ENCODE measurements at regions not wholly inside any gene's neighbourhood (a gene's known extent, or its start where the extent isn't known, plus 50 kb on each side); places are given as distances from the start of the nearest gene placed in this dataset.

GRCh38 chr5:89015409-89015808 lies 132.4 kb upstream of the MEF2C start:
- H3K27me3 ChIP-seq, result no peaks in the 10 kb centered on the region
- TF ChIP-seq POLR2A (IDR thresholded peaks at IDR 0.05) (no peak), POLR2AphosphoS5 (IDR thresholded peaks at IDR 0.05) (no peak), EP300 (IDR thresholded peaks at IDR 0.05) (no peak)
- TF ChIP-seq, protein P1, sequence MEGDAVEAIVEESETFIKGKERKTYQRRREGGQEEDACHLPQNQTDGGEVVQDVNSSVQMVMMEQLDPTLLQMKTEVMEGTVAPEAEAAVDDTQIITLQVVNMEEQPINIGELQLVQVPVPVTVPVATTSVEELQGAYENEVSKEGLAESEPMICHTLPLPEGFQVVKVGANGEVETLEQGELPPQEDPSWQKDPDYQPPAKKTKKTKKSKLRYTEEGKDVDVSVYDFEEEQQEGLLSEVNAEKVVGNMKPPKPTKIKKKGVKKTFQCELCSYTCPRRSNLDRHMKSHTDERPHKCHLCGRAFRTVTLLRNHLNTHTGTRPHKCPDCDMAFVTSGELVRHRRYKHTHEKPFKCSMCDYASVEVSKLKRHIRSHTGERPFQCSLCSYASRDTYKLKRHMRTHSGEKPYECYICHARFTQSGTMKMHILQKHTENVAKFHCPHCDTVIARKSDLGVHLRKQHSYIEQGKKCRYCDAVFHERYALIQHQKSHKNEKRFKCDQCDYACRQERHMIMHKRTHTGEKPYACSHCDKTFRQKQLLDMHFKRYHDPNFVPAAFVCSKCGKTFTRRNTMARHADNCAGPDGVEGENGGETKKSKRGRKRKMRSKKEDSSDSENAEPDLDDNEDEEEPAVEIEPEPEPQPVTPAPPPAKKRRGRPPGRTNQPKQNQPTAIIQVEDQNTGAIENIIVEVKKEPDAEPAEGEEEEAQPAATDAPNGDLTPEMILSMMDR (IDR thresholded peaks at IDR 0.05), result no peak
- intact Hi-C loops (cut with DNase I), result no loop called here
- no peak overlapping the region for H3K27ac ChIP-seq
- H3K9me3 ChIP-seq, result no peaks in the 10 kb centered on the region
- 73 to 79% methylated on average over 1 of the region's 1 CpG for whole genome bisulfite sequencing, 2 donors
- DNase-seq, result no peak
- peaks cover 0 to 22% (median 15%) of the 10 kb centered on the region in 4 donors for H3K4me1 ChIP-seq
- no peak overlapping the region for H3K4me3 ChIP-seq
- no peaks in the 10 kb centered on the region for H3K36me3 ChIP-seq

DNA sequence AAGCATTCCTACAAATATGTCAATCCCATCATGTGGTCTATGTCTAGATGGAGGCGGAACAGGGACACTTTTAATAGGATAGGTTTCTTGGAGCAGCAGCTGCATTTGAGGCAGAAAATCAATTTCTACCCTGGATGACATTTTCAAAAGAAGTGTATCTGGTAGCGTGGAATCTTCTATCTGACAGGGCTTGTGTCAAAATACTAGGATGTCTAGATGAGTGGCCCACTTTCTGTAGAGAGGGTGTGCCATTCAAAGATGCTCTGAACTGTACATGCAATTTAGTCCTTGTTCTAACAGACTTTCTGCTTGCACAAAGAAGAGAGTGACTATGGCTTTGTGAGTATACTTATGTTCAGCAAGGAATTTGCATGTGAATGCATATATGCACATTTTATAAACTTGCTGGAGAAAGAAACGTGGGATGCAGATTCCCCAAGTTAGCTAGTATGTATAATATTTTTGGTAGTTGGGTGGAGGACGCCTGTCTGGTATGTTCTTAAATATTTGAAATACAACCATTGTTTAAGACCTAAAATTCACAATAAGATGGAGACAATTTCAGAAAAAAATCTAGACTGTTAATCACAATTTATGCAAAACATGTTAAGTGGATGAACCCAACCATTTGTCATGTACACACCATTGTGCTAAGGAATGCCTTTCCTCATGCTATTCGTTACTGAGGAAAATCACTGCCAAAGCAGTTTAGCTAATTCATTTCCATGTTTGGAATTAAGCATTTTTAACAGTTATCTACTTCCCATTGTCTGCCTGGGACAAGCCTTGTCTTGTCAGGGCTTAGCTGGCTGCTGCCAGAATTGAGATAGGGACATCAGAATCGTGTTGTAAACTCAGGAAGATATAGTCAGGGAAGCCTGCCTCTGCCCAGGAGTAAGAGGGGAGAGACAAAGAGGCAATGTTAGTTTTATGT lies 129.1 kb upstream of the MEF2C start:
- intact Hi-C loops (cut with DNase I), result no loop called here
- H3K27me3 ChIP-seq, result no peaks in the 10 kb centered on the region
- H3K4me1 ChIP-seq, result peaks cover 0 to 22% (median 15%) of the 10 kb centered on the region in 4 donors
- no peaks in the 10 kb centered on the region for H3K36me3 ChIP-seq
- TF ChIP-seq POLR2AphosphoS5 (IDR thresholded peaks at IDR 0.05), result no peak
- no peak for TF ChIP-seq POLR2A (IDR thresholded peaks at IDR 0.05)
- TF ChIP-seq, protein P1 (IDR thresholded peaks at IDR 0.05), result no peak
- no peak for TF ChIP-seq EP300 (IDR thresholded peaks at IDR 0.05)
- DNase-seq, result no peak
- H3K9me3 ChIP-seq, result no peaks in the 10 kb centered on the region
- no peak overlapping the region for H3K4me3 ChIP-seq
- no peak overlapping the region for H3K27ac ChIP-seq
- 77 to 80% methylated on average over 6 of the region's 6 CpGs for WGBS, 2 donors

- WGBS, 2 donors, result 80 to 85% methylated on average over 2 of the region's 2 CpGs
- no peak for DNase-seq
- Histone ChIP-seq H3K27ac (no peak overlapping the region), H3K36me3 (no peaks in the 10 kb centered on the region), H3K9me3 (no peaks in the 10 kb centered on the region), H3K27me3 (no peaks in the 10 kb centered on the region), H3K4me1 (peaks cover 0 to 10% (median 5%) of the 10 kb centered on the region in 4 donors), H3K4me3 (no peak overlapping the region)
- TF ChIP-seq POLR2AphosphoS5 (IDR thresholded peaks at IDR 0.05), result no peak
- intact Hi-C loops (cut with DNase I), result no loop called here
These were observed 127.5 kb upstream of the MEF2C start for GRCh38 chr5:89010512-89010911.

DNA sequence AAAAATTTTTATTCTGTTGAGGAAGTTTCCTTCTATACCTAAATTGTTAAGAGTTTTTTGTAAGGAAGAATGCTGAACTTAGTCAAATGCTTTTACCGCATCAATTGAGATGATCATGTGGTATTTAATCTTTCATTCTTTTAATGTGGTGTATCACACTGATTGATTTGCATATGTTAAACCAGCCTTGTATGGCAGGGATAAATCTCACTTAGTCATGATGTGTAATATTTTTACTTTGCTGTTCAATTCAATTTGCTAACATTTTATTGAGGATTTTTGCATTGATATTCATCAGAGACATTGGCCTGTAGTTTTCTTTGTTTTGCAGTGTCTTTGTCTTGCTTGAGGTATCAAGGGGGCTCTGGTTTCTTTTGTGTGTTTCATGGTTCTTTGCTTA lies 125.3 kb upstream of the MEF2C start:
- WGBS, 2 donors, result 96% methylated on average over 1 of the region's 1 CpG
- no peak for DNase-seq
- Histone ChIP-seq H3K4me1 (no peaks in the 10 kb centered on the region), H3K27ac (no peak overlapping the region), H3K9me3 (no peaks in the 10 kb centered on the region), H3K4me3 (no peak overlapping the region), H3K27me3 (no peaks in the 10 kb centered on the region), H3K36me3 (no peaks in the 10 kb centered on the region)
- intact Hi-C loops (cut with DNase I), result no loop called here
- no peak for TF ChIP-seq EP300 (IDR thresholded peaks at IDR 0.05)
- TF ChIP-seq, protein P1 (IDR thresholded peaks at IDR 0.05), result no peak
- TF ChIP-seq POLR2AphosphoS5 (IDR thresholded peaks at IDR 0.05), result no peak
- no peak for TF ChIP-seq POLR2A (IDR thresholded peaks at IDR 0.05)

GRCh38 chr5:89005990-89006389 lies 123.0 kb upstream of the MEF2C start:
- no peaks in the 10 kb centered on the region for H3K4me1 ChIP-seq
- TF ChIP-seq POLR2AphosphoS5 (IDR thresholded peaks at IDR 0.05), result no peak
- TF ChIP-seq EP300 (IDR thresholded peaks at IDR 0.05), result no peak
- TF ChIP-seq POLR2A (IDR thresholded peaks at IDR 0.05), result no peak
- TF ChIP-seq, protein P1 (IDR thresholded peaks at IDR 0.05), result no peak
- no peak for DNase-seq
- H3K4me3 ChIP-seq, result no peak overlapping the region
- H3K27me3 ChIP-seq, result no peaks in the 10 kb centered on the region
- H3K36me3 ChIP-seq, result no peaks in the 10 kb centered on the region
- intact Hi-C loops (cut with DNase I), result no loop called here
- H3K27ac ChIP-seq, result no peak overlapping the region
- WGBS, 2 donors, result 85 to 89% methylated on average over 2 of the region's 2 CpGs
- no peaks in the 10 kb centered on the region for H3K9me3 ChIP-seq
